ENCODE measurements at regions not wholly inside any gene's neighbourhood (a gene's known extent, or its start where the extent isn't known, plus 50 kb on each side); places are given as distances from the start of the nearest gene placed in this dataset.

DNA sequence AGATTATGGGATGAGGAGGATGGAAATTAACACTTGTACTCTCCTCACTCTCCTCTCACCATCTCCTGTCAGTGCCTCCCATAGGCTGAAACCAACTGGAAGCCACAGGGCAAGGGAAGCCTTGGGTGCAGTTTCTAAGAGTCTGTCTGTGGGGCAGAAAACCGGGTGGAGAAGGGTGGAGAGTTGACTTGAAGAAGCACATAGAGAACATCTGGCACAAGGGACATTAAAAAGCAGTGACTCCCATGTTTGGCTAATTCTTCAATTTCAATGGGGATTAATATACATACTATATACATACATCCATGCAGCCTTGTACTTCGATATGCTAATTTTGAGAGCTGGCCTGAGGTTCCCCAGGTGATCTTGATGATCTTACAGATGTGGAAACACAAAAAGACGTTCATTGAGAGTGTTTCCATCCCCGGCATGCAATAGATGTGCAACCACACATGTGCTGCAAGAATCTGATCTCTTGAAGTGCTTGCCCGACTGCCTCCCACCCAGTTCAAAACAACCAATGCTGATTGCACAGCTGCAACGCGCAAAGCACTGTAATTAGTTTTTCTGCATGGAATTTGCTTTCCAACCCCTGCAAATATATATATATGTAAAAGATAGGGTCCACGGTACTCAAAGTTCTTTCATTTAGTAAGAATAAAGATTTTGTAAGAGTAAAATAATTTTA is 121.9 kb upstream of the TMC3 start:
- ChIA-PET POLR2A (no interaction called here), CTCF (interaction anchor here (1.1 to 1.7 kb wide), 3 partner anchors 12 to 15 kb away, joined by 3 to 6 read pairs (median 5); no protein-coding TSS in a partner anchor)
- no peak for DNase-seq
- no peak overlapping the region for H3K9ac ChIP-seq
- no peaks in the 10 kb centered on the region for H3K9me3 ChIP-seq
- no peaks in the 10 kb centered on the region for H4K20me1 ChIP-seq (ENCODE audit: insufficient read depth)
- H3K27ac ChIP-seq (ENCODE audit: low read depth in 2 of 2, low read length in 1 of 2) = no peak overlapping the region
- no peaks in the 10 kb centered on the region for H3K9me2 ChIP-seq
- no peaks in the 10 kb centered on the region; a peak in 1 of 4 replicates for H3K4me1 ChIP-seq (ENCODE audit: control insufficient read depth in 1 of 2, insufficient read depth in 2 of 2, low read depth in 1 of 2, low read length in 1 of 2)
- H3K36me3 ChIP-seq (replicated peaks in 1 of 2; ENCODE audit: control insufficient read depth in 1 of 2, insufficient read depth in 2 of 2, low read length in 1 of 2) = no peaks in the 10 kb centered on the region
- no peaks in the 10 kb centered on the region for H3F3A ChIP-seq (replicated peaks; ENCODE audit: insufficient read depth)
- H3K4me3 ChIP-seq (ENCODE audit: low read depth in 2 of 2, low read length in 1 of 2) = no peak overlapping the region
- no peak overlapping the region for H2AFZ ChIP-seq (ENCODE audit: low read depth)
- H3K27me3 ChIP-seq (ENCODE audit: insufficient read depth) = no peaks in the 10 kb centered on the region
- 69% methylated on average over 8 of the region's 8 CpGs for WGBS (ENCODE audit: low lambda C conversion rate)
- no peak overlapping the region for H3K4me2 ChIP-seq
- H3K79me2 ChIP-seq (ENCODE audit: insufficient read depth) = no peaks in the 10 kb centered on the region
- TF ChIP-seq MXI1 (IDR thresholded peaks at IDR 0.05; ENCODE audit: low read depth, low read length) (no peak), GABPA (IDR thresholded peaks at IDR 0.05; ENCODE audit: low read depth) (no peak), TCF12 (IDR thresholded peaks at IDR 0.05) (no peak), JUND (IDR thresholded peaks at IDR 0.05) (no peak), RXRA (IDR thresholded peaks at IDR 0.05; ENCODE audit: borderline replicate concordance, low read depth) (no peak), NRF1 (IDR thresholded peaks at IDR 0.05; ENCODE audit: low read depth, low read length) (no peak), NFIC (IDR thresholded peaks at IDR 0.05; ENCODE audit: borderline replicate concordance) (no peak), EZH2phosphoT487 (IDR thresholded peaks at IDR 0.05; ENCODE audit: borderline replicate concordance, low read depth) (no peak), GATA2 (CRISPR knock-in tag; IDR thresholded peaks at IDR 0.05) (no peak), RFX5 (IDR thresholded peaks at IDR 0.05; ENCODE audit: low read length) (no peak), FOXJ3 (CRISPR knock-in tag; IDR thresholded peaks at IDR 0.05) (no peak), CHD2 (IDR thresholded peaks at IDR 0.05; ENCODE audit: low read length, partially characterized antibody) (no peak), TEAD4 (IDR thresholded peaks at IDR 0.05; ENCODE audit: borderline replicate concordance, insufficient read depth) (no peak), SMC3 (IDR thresholded peaks at IDR 0.05; ENCODE audit: low read depth, low read length) (no peak)
- TF ChIP-seq, protein P1, sequence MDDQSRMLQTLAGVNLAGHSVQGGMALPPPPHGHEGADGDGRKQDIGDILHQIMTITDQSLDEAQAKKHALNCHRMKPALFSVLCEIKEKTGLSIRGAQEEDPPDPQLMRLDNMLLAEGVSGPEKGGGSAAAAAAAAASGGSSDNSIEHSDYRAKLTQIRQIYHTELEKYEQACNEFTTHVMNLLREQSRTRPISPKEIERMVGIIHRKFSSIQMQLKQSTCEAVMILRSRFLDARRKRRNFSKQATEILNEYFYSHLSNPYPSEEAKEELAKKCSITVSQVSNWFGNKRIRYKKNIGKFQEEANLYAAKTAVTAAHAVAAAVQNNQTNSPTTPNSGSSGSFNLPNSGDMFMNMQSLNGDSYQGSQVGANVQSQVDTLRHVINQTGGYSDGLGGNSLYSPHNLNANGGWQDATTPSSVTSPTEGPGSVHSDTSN (IDR thresholded peaks at IDR 0.05) = no peak
- TF ChIP-seq, protein P2, sequence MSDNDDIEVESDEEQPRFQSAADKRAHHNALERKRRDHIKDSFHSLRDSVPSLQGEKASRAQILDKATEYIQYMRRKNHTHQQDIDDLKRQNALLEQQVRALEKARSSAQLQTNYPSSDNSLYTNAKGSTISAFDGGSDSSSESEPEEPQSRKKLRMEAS (IDR thresholded peaks at IDR 0.05; ENCODE audit: low read depth) = no peak
- TF ChIP-seq, protein P3, sequence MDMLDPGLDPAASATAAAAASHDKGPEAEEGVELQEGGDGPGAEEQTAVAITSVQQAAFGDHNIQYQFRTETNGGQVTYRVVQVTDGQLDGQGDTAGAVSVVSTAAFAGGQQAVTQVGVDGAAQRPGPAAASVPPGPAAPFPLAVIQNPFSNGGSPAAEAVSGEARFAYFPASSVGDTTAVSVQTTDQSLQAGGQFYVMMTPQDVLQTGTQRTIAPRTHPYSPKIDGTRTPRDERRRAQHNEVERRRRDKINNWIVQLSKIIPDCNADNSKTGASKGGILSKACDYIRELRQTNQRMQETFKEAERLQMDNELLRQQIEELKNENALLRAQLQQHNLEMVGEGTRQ (IDR thresholded peaks at IDR 0.05; ENCODE audit: borderline replicate concordance, low read depth, low read length) = no peak
